Heart right ventricle (tissue), 16 donors: ENCODE measurements at regions not wholly inside any gene's neighbourhood (a gene's known extent, or its start where the extent isn't known, plus 50 kb on each side); places are given as distances from the start of the nearest gene placed in this dataset.
A peak's percentile ranks its signal among the peaks of the same experiment; 100 is the strongest.

ENCODE experiments used
- ATAC-seq, 8 donors: fragments of 200-7000 bp; cut with Tn5 transposase; one replicate each; pipeline ENCODE4 v1.9.1; 2020; ENCODE audit warnings: mild to moderate bottlenecking in 8 of 8, moderate library complexity in 8 of 8, moderate number of reproducible peaks in 1 of 8
- DNase-seq, 2 donors: peaks; one replicate each; pipeline ENCODE4 v3.0.0-alpha.2; 2020
- H3K27ac ChIP-seq, 10 donors: fragments of 200-600 bp; sonication (generic) in 2 of 10; one replicate each; pipeline versions ENCODE4 v1.5.0 to v1.8.0; 2020 to 2022; ENCODE audit warnings: mild to moderate bottlenecking in 3 of 10
- H3K27me3 ChIP-seq, 7 donors: fragments of 200-600 bp; one replicate each; pipeline ENCODE4 v1.8.0; 2021 to 2022; ENCODE audit warnings: mild to moderate bottlenecking in 2 of 7
- H3K36me3 ChIP-seq, 9 donors: fragments of 200-600 bp; sonication (generic) in 1 of 9; one replicate each; pipeline versions ENCODE4 v1.5.0 to v1.8.0; 2020 to 2022; ENCODE audit warnings: mild to moderate bottlenecking in 2 of 9
- H3K4me1 ChIP-seq, 9 donors: fragments of 200-600 bp; sonication (generic) in 1 of 9; one replicate each; pipeline versions ENCODE4 v1.5.0 to v1.8.0; 2020 to 2022; ENCODE audit warnings: mild to moderate bottlenecking in 4 of 9
- H3K4me3 ChIP-seq, 10 donors: fragments of 200-600 bp; sonication (generic) in 2 of 10; one replicate each; pipeline versions ENCODE4 v1.5.0 to v1.8.0; 2020 to 2022; ENCODE audit warnings: mild to moderate bottlenecking in 7 of 10, moderate library complexity in 2 of 10
- H3K9me3 ChIP-seq, 11 donors: fragments of 200-600 bp in 10 of 11; sonication (generic) in 2 of 11; one replicate each; pipeline versions ENCODE4 v1.5.0 to v1.8.0; 2013 to 2022; ENCODE audit warnings: mild to moderate bottlenecking in 2 of 11, control low read depth in 1 of 11, moderate library complexity in 1 of 11
- WGBS, 2 donors: extraction: QIAGEN DNeasy Blood & Tissue Kit; methylation state at CpG; one replicate each; pipeline ENCODE4 v1.1.7; 2013; ENCODE audit warnings: inconsistent platforms in 1 of 2; 5-methylcytosine and 5-hydroxymethylcytosine counted together
- intact Hi-C, 10 donors: fragments of 100-400 bp; cut with DNase I; formaldehyde crosslinking; loops; one replicate each; pipeline versions ENCODE4 v1.11.1 to v1.14.2; 2022
- TF ChIP-seq, protein P1 (sequence below), 9 donors: fragments of 200-600 bp; sonication (generic) in 2 of 9; IDR thresholded peaks; one replicate each; pipeline versions ENCODE4 v1.5.0 to v1.8.0; 2021 to 2022; ENCODE audit warnings: antibody characterized with exemption in 9 of 9, mild to moderate bottlenecking in 5 of 9, moderate library complexity in 1 of 9
- donor health status: Arrhythmogenic right ventricular cardiomyopathy.
- donor health status: ischemic (EF 13 %, LVEDD 7.1; RV severe dilation, severe dysfunction).
- donor health status: healthy with polysubstance abuse.
- donor health status: DM: no; HTN: yes; CAD: no.
- donor health status: DM: no; HTN: no; CAD: no.
- donor health status: ischemic (EF 25% LVEDD 6.9; RV normal size, moderate dysfunction).
- donor health status: ischemic (EF 25% LVEDD 5.7; RV mildly dilated, moderate dysfunction).
- donor health status: healthy.
- donor health status: DM: yes; HTN: yes; CAD: no.
- donor health status: Ischemic cardiomyopathy.
- donor health status: ischemic (EF 35%, LVEDD 5.7; RV mildly dilated, moderate dysfunction).
- donor health status: nonischemic (EF 11% LVEDD 7.7; RV severe dilation, severe dysfunction).
- donor health status: DM: yes; HTN: yes; CAD: no.
- donor health status: PGD.
- donor health status: ischemic (EF 29% LVEDD 5.4; RV normal size, mild dysfunction).
- donor health status: nonischemic (EF 23%, LVEDD 6.1; RV moderate dilation, normal function).

GRCh38 chr5:152288917-152289595, 116.0 kb downstream of the NMUR2 start:
- intact Hi-C loops: loop anchor here in 1 of 10 donors (10.0 kb wide), 1 partner anchor 216 kb away; no protein-coding TSS in a partner anchor
- Histone ChIP-seq H3K9me3 (peaks cover 0 to 12% (median 0%) of the 10 kb centered on the region in 11 donors), H3K27me3 (no peaks in the 10 kb centered on the region), H3K4me1 (peaks cover 0 to 19% (median 11%) of the 10 kb centered on the region in 9 donors), H3K4me3 (no peak overlapping the region), H3K36me3 (no peaks in the 10 kb centered on the region), H3K27ac (peak overlapping the region in 7 of 10 donors; percentile 13 to 67 (median 31))
- 26 to 35% methylated on average over 3 of the region's 3 CpGs for WGBS, 2 donors
- peak; percentile 20 to 64 (median 45) for ATAC-seq
- DNase-seq: no peak
- TF ChIP-seq, protein P1, sequence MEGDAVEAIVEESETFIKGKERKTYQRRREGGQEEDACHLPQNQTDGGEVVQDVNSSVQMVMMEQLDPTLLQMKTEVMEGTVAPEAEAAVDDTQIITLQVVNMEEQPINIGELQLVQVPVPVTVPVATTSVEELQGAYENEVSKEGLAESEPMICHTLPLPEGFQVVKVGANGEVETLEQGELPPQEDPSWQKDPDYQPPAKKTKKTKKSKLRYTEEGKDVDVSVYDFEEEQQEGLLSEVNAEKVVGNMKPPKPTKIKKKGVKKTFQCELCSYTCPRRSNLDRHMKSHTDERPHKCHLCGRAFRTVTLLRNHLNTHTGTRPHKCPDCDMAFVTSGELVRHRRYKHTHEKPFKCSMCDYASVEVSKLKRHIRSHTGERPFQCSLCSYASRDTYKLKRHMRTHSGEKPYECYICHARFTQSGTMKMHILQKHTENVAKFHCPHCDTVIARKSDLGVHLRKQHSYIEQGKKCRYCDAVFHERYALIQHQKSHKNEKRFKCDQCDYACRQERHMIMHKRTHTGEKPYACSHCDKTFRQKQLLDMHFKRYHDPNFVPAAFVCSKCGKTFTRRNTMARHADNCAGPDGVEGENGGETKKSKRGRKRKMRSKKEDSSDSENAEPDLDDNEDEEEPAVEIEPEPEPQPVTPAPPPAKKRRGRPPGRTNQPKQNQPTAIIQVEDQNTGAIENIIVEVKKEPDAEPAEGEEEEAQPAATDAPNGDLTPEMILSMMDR (IDR thresholded peaks at IDR 0.05): no peak

- Histone ChIP-seq H3K36me3 (no peaks in the 10 kb centered on the region), H3K27ac (peak overlapping the region in 7 of 10 donors; percentile 18 to 67 (median 34)), H3K4me1 (peaks cover 0 to 19% (median 11%) of the 10 kb centered on the region in 9 donors), H3K27me3 (no peaks in the 10 kb centered on the region), H3K4me3 (no peak overlapping the region), H3K9me3 (peaks cover 0 to 13% (median 0%) of the 10 kb centered on the region in 11 donors)
- DNase-seq (peak; percentile 52 to 60), ATAC-seq (peak; percentile 88 to 99 (median 96))
- 25 to 26% methylated on average over 6 of the region's 6 CpGs for whole genome bisulfite sequencing, 2 donors
- TF ChIP-seq, protein P1 (IDR thresholded peaks at IDR 0.05): no peak
- intact Hi-C loops: loop anchor here in 1 of 10 donors (10.0 kb wide), 1 partner anchor 216 kb away; no protein-coding TSS in a partner anchor
Measured at GRCh38 chr5:152288499-152288898, 116.6 kb downstream of the NMUR2 start.

DNA sequence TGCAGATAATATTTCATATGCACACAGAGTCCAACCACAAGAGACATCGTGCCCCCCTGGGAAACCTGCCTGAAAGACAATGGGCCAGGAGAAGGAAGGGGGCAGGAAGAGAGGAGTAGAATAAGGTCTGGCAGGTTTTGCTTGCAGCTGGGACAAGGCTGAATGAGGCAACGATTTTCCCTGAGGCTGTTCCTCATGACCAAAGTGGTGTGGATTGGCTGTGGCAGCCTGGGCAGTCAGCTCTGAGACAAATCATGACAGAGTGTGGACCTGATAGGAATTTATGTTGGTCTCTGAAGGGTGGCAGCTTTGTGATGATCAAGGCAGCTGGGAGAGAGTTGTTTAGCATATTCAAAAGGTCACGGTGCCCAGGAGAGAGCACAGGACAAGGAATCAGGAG, 119.3 kb downstream of the NMUR2 start:
- intact Hi-C loops: loop anchor here in 1 of 10 donors (10.0 kb wide), 1 partner anchor 219 kb away; no protein-coding TSS in a partner anchor
- 67 to 78% methylated on average over 3 of the region's 3 CpGs for WGBS, 2 donors
- H3K36me3 ChIP-seq: no peaks in the 10 kb centered on the region
- TF ChIP-seq, protein P1 (IDR thresholded peaks at IDR 0.05): no peak
- no peak for ATAC-seq
- peaks cover 0 to 6% (median 0%) of the 10 kb centered on the region in 11 donors for H3K9me3 ChIP-seq
- no peak for DNase-seq
- H3K27ac ChIP-seq: no peak overlapping the region
- H3K27me3 ChIP-seq: no peaks in the 10 kb centered on the region
- no peak overlapping the region for H3K4me3 ChIP-seq
- peaks cover 0 to 19% (median 11%) of the 10 kb centered on the region in 9 donors for H3K4me1 ChIP-seq

DNA sequence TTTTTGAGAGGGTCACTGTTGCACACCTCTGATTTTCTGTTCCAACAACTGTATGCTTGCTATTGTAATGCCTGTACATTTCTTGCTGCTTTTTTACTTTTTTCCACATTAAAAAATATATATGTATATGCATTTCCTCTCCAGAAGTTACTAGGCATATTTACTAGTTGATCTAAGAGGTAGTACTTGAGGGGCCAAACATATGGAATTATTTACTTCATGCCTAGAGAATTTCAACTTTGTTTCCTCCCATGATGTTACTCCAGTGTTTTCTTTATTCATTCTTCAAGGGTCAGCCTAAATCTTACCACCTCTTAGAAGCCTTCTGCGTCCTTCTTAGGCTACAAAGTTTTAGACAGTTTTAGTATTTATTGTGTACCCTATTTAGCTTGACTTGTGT, 122.7 kb downstream of the NMUR2 start:
- ATAC-seq (no peak), DNase-seq (no peak)
- TF ChIP-seq, protein P1 (IDR thresholded peaks at IDR 0.05): no peak
- Histone ChIP-seq H3K27me3 (no peaks in the 10 kb centered on the region), H3K36me3 (no peaks in the 10 kb centered on the region), H3K27ac (no peak overlapping the region), H3K9me3 (peaks cover 0 to 6% (median 0%) of the 10 kb centered on the region in 11 donors), H3K4me1 (no peaks in the 10 kb centered on the region), H3K4me3 (no peak overlapping the region)
- intact Hi-C loops: loop anchor here in 1 of 10 donors (10.0 kb wide), 1 partner anchor 222 kb away; no protein-coding TSS in a partner anchor
- WGBS, 2 donors: 72 to 77% methylated on average over 1 of the region's 1 CpG
